Fibroblast of the aortic adventitia (primary cell): ENCODE measurements at regions not wholly inside any gene's neighbourhood (a gene's known extent, or its start where the extent isn't known, plus 50 kb on each side); places are given as distances from the start of the nearest gene placed in this dataset.

Source experiments
- DNase-seq: peaks from one replicate; pipeline ENCODE4 v3.0.0-alpha.2; 2010; ENCODE audit warnings: low read depth
- H3K4me3 ChIP-seq: 2 replicates; pipeline ENCODE4 v1.5.1; 2011; ENCODE audit warnings: low read depth, mild to moderate bottlenecking, control low read depth, low read length, moderate library complexity
- CTCF ChIP-seq: IDR thresholded peaks from 2 replicates; pipeline ENCODE4 v1.5.1; 2011; ENCODE audit warnings: mild to moderate bottlenecking, low read length, control low read depth, inconsistent platforms; ENCODE audit not compliant: insufficient read depth

GRCh38 chr5:54829102-54829501 is 156.3 kb downstream of the ESM1 start:
- TF ChIP-seq CTCF, result no peak
- H3K4me3 ChIP-seq, result no peak overlapping the region
- DNase-seq, result no peak

- no peak for TF ChIP-seq CTCF
Observed at GRCh38 chr5:54828151-54828550, 157.2 kb downstream of the ESM1 start.

GRCh38 chr5:54825005-54825404 is 160.4 kb downstream of the ESM1 start:
- DNase-seq, result peak; percentile 70
- no peak for TF ChIP-seq CTCF

More at GRCh38 chr5:54828151-54828550, 157.2 kb downstream of the ESM1 start:
- H3K4me3 ChIP-seq, result no peak overlapping the region
- no peak for DNase-seq

GRCh38 chr5:54823006-54823405 is 162.4 kb downstream of the ESM1 start:
- no peak overlapping the region for H3K4me3 ChIP-seq
- no peak for TF ChIP-seq CTCF
- DNase-seq, result no peak

More at GRCh38 chr5:54825005-54825404, 160.4 kb downstream of the ESM1 start:
- H3K4me3 ChIP-seq, result no peak overlapping the region

- DNase-seq, result no peak
- no peak overlapping the region for H3K4me3 ChIP-seq
- TF ChIP-seq CTCF, result no peak
Observed at GRCh38 chr5:54822324-54822687, 163.1 kb downstream of the ESM1 start.

- DNase-seq, result no peak
- H3K4me3 ChIP-seq, result no peak overlapping the region
- no peak for TF ChIP-seq CTCF
Observed at GRCh38 chr5:54821445-54822323, 163.7 kb downstream of the ESM1 start.
